DMS53 treated with DMSO at 0.1 percent for 48 hours (cell line): ENCODE measurements at regions not wholly inside any gene's neighbourhood (a gene's known extent, or its start where the extent isn't known, plus 50 kb on each side); places are given as distances from the start of the nearest gene placed in this dataset.

Experiments used
- DNase-seq: peaks from one replicate; lab custom pipeline; 2025; ENCODE audit not compliant: unreplicated experiment; lab: John Stamatoyannopoulos, UW

GRCh38 chr4:176568238-176568637 is 224.5 kb downstream of the VEGFC start:
- DNase-seq = no peak

GRCh38 chr4:176569301-176569700 is 223.4 kb downstream of the VEGFC start:
- no peak for DNase-seq

- DNase-seq = no peak
Measured at GRCh38 chr4:176571206-176571605, 221.5 kb downstream of the VEGFC start.

- no peak for DNase-seq
Measured at GRCh38 chr4:176575141-176575730, 217.5 kb downstream of the VEGFC start.

- DNase-seq = peak; percentile 92
Measured at GRCh38 chr4:176579226-176579625, 213.5 kb downstream of the VEGFC start.

- no peak for DNase-seq
Measured at GRCh38 chr4:176583278-176583677, 209.4 kb downstream of the VEGFC start.

- no peak for DNase-seq
Measured at GRCh38 chr4:176584031-176584606, 208.6 kb downstream of the VEGFC start.

- no peak for DNase-seq
Measured at GRCh38 chr4:176587920-176588319, 204.8 kb downstream of the VEGFC start.

GRCh38 chr4:176588436-176588835 is 204.3 kb downstream of the VEGFC start:
- no peak for DNase-seq

GRCh38 chr4:176592976-176593670 is 199.6 kb downstream of the VEGFC start:
- DNase-seq = no peak

GRCh38 chr4:176593943-176594342 is 198.8 kb downstream of the VEGFC start:
- peak; percentile 21 for DNase-seq

- no peak for DNase-seq
Measured at GRCh38 chr4:176595257-176595656, 197.5 kb downstream of the VEGFC start.

- DNase-seq = no peak
Measured at GRCh38 chr4:176601124-176601523, 191.6 kb downstream of the VEGFC start.

- no peak for DNase-seq
Measured at GRCh38 chr4:176607807-176608206, 184.9 kb downstream of the VEGFC start.

GRCh38 chr4:176608346-176608745 is 184.4 kb downstream of the VEGFC start:
- no peak for DNase-seq

- no peak for DNase-seq
Measured at GRCh38 chr4:176610594-176610993, 182.1 kb downstream of the VEGFC start.

GRCh38 chr4:176611381-176611780 is 181.3 kb downstream of the VEGFC start:
- DNase-seq = no peak

GRCh38 chr4:176611951-176612350 is 180.8 kb downstream of the VEGFC start:
- DNase-seq = no peak

GRCh38 chr4:176614793-176615192 is 177.9 kb downstream of the VEGFC start:
- no peak for DNase-seq

- no peak for DNase-seq
Measured at GRCh38 chr4:176616151-176616550, 176.6 kb downstream of the VEGFC start.

- no peak for DNase-seq
Measured at GRCh38 chr4:176618138-176618537, 174.6 kb downstream of the VEGFC start.

GRCh38 chr4:176619430-176619829 is 173.3 kb downstream of the VEGFC start:
- DNase-seq = no peak
